HUES6 (cell line): ENCODE measurements at regions not wholly inside any gene's neighbourhood (a gene's known extent, or its start where the extent isn't known, plus 50 kb on each side); places are given as distances from the start of the nearest gene placed in this dataset.

ENCODE experiments used
- H3K27ac ChIP-seq: 2 replicates; pipeline ENCODE4 v1.7.0; 2013; ENCODE audit warnings: low read depth, mild to moderate bottlenecking, low read length, inconsistent platforms
- H3K27me3 ChIP-seq: 2 replicates; pipeline ENCODE4 v1.6.1; 2013; ENCODE audit warnings: low read length; ENCODE audit not compliant: control insufficient read depth, insufficient read depth
- H3K36me3 ChIP-seq: 2 replicates; pipeline ENCODE4 v1.6.1; 2013; ENCODE audit warnings: low read length; ENCODE audit not compliant: control insufficient read depth, insufficient read depth
- H3K4me1 ChIP-seq: 2 replicates; pipeline ENCODE4 v1.6.1; 2013; ENCODE audit warnings: low read length; ENCODE audit not compliant: control insufficient read depth, insufficient read depth
- H3K4me3 ChIP-seq: 2 replicates; pipeline ENCODE4 v1.5.1; 2013; ENCODE audit warnings: low read depth, low read length
- H3K9ac ChIP-seq: one replicate; pipeline ENCODE4 v1.6.1; 2013; ENCODE audit warnings: mild to moderate bottlenecking, low read length
- H3K9me3 ChIP-seq: 2 replicates; pipeline ENCODE4 v1.6.1; 2013; ENCODE audit warnings: low read depth, low read length; ENCODE audit not compliant: control insufficient read depth, insufficient read depth

DNA sequence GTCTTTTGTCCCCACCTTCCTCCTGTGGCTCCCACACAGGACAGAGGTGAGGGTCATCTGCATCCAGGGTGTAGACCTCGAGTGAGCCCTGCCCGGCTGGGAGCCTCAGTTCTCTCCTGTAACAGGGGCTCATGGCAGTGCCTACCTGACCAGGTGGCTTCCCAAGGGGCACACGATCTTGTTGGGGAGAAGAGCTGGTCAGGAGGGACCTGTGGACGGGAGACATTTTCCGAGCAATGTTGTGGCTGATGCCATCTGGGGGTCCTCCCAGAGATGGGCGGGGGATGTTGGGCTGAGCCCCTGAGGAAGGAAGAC, 51.9 kb downstream of the CEBPB start:
- no peak overlapping the region for H3K4me3 ChIP-seq
- H3K36me3 ChIP-seq, result no peaks in the 10 kb centered on the region
- H3K9ac ChIP-seq, result no peak overlapping the region
- no peaks in the 10 kb centered on the region for H3K27me3 ChIP-seq
- no peaks in the 10 kb centered on the region for H3K9me3 ChIP-seq
- no peaks in the 10 kb centered on the region for H3K4me1 ChIP-seq
- no peak overlapping the region for H3K27ac ChIP-seq

DNA sequence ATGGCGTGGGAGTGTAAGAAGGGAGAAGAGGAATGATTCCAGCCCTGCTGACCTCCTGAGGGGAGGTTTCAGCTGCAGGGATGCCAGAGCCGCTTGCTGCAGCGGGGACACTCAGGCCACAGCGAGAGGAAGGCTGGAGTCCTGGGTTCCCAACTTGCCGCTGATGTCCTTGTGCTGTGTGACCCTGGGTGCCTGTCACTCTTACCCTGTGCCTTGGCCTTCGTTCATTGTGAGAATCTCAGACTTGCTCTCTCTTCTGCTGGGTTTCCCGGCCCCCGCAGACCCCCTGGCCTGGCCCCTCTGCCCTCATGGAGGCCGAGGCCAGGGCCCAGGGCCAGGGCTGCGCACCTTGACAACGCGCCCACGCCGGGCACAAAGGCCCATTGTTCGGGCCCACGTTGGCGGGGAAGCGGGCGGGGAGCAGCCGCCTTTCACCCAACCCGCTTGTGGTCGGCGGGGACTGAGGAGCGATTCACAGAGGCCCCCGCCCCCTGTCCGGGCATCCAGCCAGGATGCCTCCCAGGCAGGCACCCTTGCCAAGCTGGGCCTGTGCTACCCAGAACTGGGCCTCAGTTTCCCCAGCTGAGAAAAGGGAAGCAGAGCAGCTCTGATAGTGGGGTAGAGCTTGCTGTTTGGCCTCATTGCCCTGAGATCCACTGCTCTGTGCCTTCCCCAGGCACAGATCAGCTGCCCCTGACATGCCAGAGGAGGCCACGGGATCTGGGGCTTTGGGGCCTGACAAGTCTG, 52.4 kb downstream of the CEBPB start:
- H3K4me3 ChIP-seq, result no peak overlapping the region
- H3K27me3 ChIP-seq, result no peaks in the 10 kb centered on the region
- no peaks in the 10 kb centered on the region for H3K9me3 ChIP-seq
- no peak overlapping the region for H3K9ac ChIP-seq
- no peaks in the 10 kb centered on the region for H3K36me3 ChIP-seq
- H3K4me1 ChIP-seq, result no peaks in the 10 kb centered on the region
- no peak overlapping the region for H3K27ac ChIP-seq

DNA sequence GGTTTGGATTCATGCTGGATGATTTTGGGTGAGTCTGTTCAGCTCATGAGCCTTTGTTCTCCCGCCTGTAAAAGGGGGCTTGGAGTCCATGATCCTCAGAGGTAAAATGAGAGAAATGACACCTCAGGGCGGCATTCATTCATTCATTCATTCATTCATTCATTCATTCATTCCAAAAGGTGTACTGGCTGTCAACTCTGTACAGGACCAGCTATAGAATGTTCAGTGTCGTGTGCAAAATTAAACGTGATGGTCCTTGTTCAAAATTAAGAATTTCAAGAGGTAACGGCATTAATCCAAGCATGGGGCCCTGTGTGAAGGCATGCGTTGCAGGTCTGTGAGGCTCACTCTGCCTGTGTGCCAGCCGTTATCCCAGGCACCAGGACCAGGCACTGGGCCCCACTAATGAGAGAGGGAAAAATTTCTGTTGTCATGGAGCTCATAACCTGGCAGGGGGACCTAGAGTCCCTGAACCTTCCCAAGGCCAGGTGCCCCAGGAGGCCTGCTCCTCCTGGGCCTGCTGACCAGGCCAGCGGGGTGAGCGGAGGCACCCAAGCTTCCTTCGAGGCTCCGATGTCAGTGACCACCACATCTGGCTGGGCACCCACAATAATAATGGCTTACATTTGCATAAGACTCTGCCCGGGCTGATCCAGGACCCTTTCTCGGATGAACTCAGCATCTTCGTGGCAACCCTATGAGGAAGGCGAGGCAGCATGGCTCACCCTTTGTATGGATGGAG, 53.2 kb downstream of the CEBPB start:
- H3K27me3 ChIP-seq, result no peaks in the 10 kb centered on the region
- H3K9me3 ChIP-seq, result no peaks in the 10 kb centered on the region
- no peak overlapping the region for H3K4me3 ChIP-seq
- H3K9ac ChIP-seq, result no peak overlapping the region
- no peaks in the 10 kb centered on the region for H3K36me3 ChIP-seq
- H3K27ac ChIP-seq, result no peak overlapping the region
- H3K4me1 ChIP-seq, result no peaks in the 10 kb centered on the region

GRCh38 chr20:50244352-50245149, 53.9 kb downstream of the CEBPB start:
- Histone ChIP-seq H3K27me3 (no peaks in the 10 kb centered on the region), H3K9ac (no peak overlapping the region), H3K36me3 (no peaks in the 10 kb centered on the region), H3K4me3 (no peak overlapping the region), H3K27ac (no peak overlapping the region), H3K9me3 (no peaks in the 10 kb centered on the region), H3K4me1 (no peaks in the 10 kb centered on the region)

- H3K9me3 ChIP-seq, result no peaks in the 10 kb centered on the region
- H3K4me3 ChIP-seq, result no peak overlapping the region
- no peak overlapping the region for H3K9ac ChIP-seq
- no peaks in the 10 kb centered on the region for H3K4me1 ChIP-seq
- H3K27ac ChIP-seq, result no peak overlapping the region
- H3K27me3 ChIP-seq, result no peaks in the 10 kb centered on the region
- no peaks in the 10 kb centered on the region for H3K36me3 ChIP-seq
Observed at GRCh38 chr20:50245498-50246366, 55.1 kb downstream of the CEBPB start.

DNA sequence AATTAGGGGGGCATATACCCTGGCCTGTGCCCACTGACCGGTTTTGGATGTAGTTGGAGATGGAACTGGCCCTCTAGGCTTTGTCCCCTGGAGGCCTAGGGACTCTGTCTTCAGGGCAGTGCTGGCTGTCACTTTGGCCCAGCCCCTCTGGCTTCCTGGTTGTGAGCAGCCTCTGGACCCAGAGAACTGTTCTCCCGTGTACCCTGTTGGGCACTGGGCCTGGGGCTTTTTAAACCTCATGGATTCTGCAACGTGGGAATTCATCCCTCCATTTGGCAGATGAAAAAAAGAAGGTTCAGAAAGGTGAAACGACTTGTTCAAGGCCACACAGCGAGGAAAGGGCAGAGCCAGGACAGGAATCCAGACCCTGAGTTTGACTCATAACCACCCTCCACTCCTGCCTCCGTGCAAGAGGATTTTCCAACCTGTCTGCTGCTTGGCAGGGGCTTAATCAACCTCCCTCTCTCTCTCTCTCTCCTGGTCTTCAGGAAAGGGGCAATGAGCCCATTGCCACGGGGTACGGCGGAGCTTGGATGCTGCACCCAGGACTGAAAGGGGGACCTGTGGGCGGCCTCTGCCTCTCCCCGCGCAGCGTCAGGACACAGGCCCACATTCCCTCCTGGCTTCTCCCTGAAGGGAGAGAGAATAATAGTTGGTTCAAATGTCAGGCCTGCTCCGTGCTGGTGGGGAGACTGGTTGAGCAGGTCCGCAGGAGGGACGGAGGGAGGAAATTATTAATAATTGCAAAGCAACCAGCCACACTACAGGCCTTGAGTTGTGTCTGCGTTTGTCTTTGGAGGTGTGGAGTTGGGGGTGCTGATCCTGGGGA, 56.0 kb downstream of the CEBPB start:
- no peaks in the 10 kb centered on the region for H3K4me1 ChIP-seq

GRCh38 chr20:50247196-50248094, 56.8 kb downstream of the CEBPB start:
- Histone ChIP-seq H3K9ac (no peak overlapping the region), H3K27ac (no peak overlapping the region), H3K4me3 (no peak overlapping the region), H3K36me3 (no peaks in the 10 kb centered on the region), H3K27me3 (no peaks in the 10 kb centered on the region), H3K9me3 (no peaks in the 10 kb centered on the region), H3K4me1 (no peaks in the 10 kb centered on the region)

More for the DNA sequence above, 56.0 kb downstream of the CEBPB start:
- Histone ChIP-seq H3K9me3 (no peaks in the 10 kb centered on the region), H3K27ac (no peak overlapping the region), H3K4me3 (no peak overlapping the region), H3K27me3 (no peaks in the 10 kb centered on the region), H3K36me3 (no peaks in the 10 kb centered on the region), H3K9ac (no peak overlapping the region)

DNA sequence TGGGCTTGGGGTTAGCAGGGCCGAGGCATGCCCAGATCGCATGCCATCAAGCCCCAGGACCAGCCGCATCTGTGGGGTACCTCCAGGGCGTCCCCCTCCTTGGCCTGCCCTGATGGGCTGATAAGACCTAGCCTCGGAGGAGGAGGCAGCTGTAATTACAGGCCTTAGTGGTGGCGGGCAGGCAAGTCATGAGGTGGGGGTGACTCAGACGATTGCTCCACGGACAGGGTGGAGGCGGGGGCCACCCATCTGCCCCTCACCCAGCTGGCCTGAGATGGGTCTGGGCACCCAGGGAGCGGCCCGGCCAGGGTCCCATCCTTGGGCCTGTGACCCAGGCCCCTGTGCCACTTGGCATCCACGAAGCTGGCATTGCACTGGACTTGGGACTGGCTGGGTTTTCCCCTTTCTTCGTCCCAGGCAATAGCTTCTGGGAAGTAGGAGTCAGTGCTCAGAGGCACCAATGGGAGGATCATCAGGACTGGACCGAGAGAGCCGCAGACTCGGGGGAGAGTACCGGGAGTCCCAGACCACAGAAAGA, 57.5 kb downstream of the CEBPB start:
- Histone ChIP-seq H3K9ac (no peak overlapping the region), H3K4me3 (no peak overlapping the region), H3K9me3 (no peaks in the 10 kb centered on the region), H3K4me1 (no peaks in the 10 kb centered on the region), H3K27ac (no peak overlapping the region), H3K36me3 (no peaks in the 10 kb centered on the region), H3K27me3 (no peaks in the 10 kb centered on the region)
